ENCODE measurements at regions not wholly inside any gene's neighbourhood (a gene's known extent, or its start where the extent isn't known, plus 50 kb on each side); places are given as distances from the start of the nearest gene placed in this dataset.

DNA sequence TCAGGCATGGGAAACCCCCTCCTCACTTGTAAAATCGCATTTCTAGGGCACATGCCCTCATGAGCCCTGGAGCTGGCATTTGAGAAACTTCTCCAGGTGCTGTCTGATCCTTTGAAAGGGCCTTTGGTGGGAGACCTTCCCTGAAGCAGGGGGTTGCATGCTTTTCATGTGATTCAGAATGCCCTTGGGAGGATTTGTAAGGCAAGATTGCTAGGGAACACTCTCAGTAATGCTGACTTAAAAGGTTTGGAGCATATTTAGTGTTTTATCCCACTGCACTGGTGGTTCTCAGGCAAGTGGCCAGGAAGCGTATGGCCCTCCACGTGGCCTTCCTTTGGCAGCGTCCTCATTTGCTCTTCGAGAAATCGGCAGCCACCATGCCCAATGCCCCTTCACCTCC is 164.1 kb downstream of the ARRDC4 start:
- Histone ChIP-seq H3K4me3 (no peak overlapping the region), H3K27ac (no peak overlapping the region), H3K4me1 (no peaks in the 10 kb centered on the region), H3K9me3 (no peaks in the 10 kb centered on the region), H3K27me3 (no peaks in the 10 kb centered on the region), H3K36me3 (no peaks in the 10 kb centered on the region)
- FAIRE-seq (no peak), DNase-seq (no peak), ATAC-seq (no peak)
- TF ChIP-seq, protein P1, sequence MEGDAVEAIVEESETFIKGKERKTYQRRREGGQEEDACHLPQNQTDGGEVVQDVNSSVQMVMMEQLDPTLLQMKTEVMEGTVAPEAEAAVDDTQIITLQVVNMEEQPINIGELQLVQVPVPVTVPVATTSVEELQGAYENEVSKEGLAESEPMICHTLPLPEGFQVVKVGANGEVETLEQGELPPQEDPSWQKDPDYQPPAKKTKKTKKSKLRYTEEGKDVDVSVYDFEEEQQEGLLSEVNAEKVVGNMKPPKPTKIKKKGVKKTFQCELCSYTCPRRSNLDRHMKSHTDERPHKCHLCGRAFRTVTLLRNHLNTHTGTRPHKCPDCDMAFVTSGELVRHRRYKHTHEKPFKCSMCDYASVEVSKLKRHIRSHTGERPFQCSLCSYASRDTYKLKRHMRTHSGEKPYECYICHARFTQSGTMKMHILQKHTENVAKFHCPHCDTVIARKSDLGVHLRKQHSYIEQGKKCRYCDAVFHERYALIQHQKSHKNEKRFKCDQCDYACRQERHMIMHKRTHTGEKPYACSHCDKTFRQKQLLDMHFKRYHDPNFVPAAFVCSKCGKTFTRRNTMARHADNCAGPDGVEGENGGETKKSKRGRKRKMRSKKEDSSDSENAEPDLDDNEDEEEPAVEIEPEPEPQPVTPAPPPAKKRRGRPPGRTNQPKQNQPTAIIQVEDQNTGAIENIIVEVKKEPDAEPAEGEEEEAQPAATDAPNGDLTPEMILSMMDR (IDR thresholded peaks at IDR 0.05): no peak
- intact Hi-C loops (cut with DNase I): no loop called here
- WGBS, 2 donors: 68 to 75% methylated on average over 6 of the region's 6 CpGs

DNA sequence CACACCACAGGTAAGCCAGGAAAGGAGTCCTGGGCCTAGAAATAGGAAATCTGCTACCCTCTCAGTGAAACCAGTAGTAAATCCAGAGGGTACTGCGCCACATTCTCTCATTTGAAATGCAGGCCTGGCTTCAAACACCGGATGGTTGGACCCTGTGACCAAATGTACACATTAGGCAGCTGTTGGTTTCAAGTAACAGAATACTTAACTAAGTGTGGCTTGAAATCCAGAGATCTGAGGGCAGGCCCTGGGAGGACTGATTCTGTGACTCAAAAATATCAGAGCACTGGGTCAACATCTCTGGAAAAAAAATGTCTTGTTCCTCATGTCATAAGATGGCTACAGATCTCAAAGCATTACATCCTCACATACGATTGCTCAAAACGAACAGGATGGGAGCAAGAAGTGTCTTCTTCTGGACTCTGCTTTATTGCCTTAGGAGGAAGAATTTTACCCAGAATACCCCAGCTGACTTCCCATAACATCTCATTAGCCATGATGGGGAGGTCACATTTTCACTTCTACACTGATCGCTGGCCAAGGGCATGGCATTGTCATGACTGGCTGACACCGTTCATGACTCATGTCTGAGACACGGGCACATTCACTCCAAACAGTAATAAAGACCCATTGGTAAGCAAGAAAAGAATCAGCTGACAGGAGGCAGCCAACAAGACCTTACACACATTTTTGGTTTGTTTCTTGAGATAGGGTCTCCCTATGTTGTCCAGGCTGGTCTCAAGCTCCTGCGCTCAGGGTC is 166.0 kb downstream of the ARRDC4 start:
- WGBS, 2 donors: 65 to 80% methylated on average over 8 of the region's 8 CpGs
- intact Hi-C loops (cut with DNase I): no loop called here
- H3K27me3 ChIP-seq: no peaks in the 10 kb centered on the region
- FAIRE-seq (no peak), DNase-seq (no peak), ATAC-seq (no peak)
- H3K9me3 ChIP-seq: no peaks in the 10 kb centered on the region
- no peak overlapping the region for H3K27ac ChIP-seq
- no peaks in the 10 kb centered on the region for H3K4me1 ChIP-seq
- no peak overlapping the region for H3K4me3 ChIP-seq
- no peaks in the 10 kb centered on the region for H3K36me3 ChIP-seq
- TF ChIP-seq, protein P1 (IDR thresholded peaks at IDR 0.05): no peak

GRCh38 chr15:98127586-98127985 is 167.1 kb downstream of the ARRDC4 start:
- FAIRE-seq: no peak

GRCh38 chr15:98131924-98132323 is 171.4 kb downstream of the ARRDC4 start:
- FAIRE-seq: no peak
- H3K27ac ChIP-seq: no peak overlapping the region
- TF ChIP-seq, protein P1 (IDR thresholded peaks at IDR 0.05): no peak
- DNase-seq: no peak
- no peaks in the 10 kb centered on the region for H3K9me3 ChIP-seq
- no peak overlapping the region for H3K4me3 ChIP-seq
- intact Hi-C loops (cut with DNase I): no loop called here
- ATAC-seq: no peak
- 31 to 46% methylated on average over 4 of the region's 4 CpGs for WGBS, 2 donors
- H3K4me1 ChIP-seq: no peaks in the 10 kb centered on the region
- peaks cover 0 to 5% (median 0%) of the 10 kb centered on the region in 4 donors for H3K27me3 ChIP-seq
- H3K36me3 ChIP-seq: no peaks in the 10 kb centered on the region

More at GRCh38 chr15:98127586-98127985, 167.1 kb downstream of the ARRDC4 start:
- WGBS, 2 donors: 33 to 56% methylated on average over 5 of the region's 5 CpGs
- TF ChIP-seq, protein P1 (IDR thresholded peaks at IDR 0.05): no peak
- Histone ChIP-seq H3K27ac (no peak overlapping the region), H3K27me3 (no peaks in the 10 kb centered on the region), H3K9me3 (no peaks in the 10 kb centered on the region), H3K36me3 (no peaks in the 10 kb centered on the region), H3K4me1 (no peaks in the 10 kb centered on the region), H3K4me3 (no peak overlapping the region)
- no peak for ATAC-seq
- DNase-seq: no peak
- intact Hi-C loops (cut with DNase I): no loop called here

DNA sequence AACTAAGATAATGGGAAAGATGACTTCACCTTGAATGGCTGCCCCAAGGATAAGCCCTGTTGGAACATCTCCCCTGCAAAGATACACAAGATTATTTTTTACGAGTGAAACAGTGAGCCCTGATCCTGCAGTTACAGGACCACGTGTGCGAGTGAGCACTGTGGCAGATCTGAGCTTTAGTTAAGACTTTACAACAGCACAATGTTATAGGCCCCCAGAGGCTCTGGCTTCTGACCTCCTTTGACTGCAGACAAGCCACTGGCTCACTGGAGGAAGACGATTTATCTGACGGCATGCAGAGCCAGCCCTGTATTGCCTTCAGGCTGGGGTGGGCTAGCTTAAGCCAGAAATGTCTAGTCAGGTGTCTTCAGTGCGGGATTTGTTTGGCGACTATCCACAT is 174.4 kb downstream of the ARRDC4 start:
- TF ChIP-seq, protein P1 (IDR thresholded peaks at IDR 0.05): no peak
- ATAC-seq (no peak), FAIRE-seq (no peak), DNase-seq (no peak)
- Histone ChIP-seq H3K4me1 (no peaks in the 10 kb centered on the region), H3K9me3 (no peaks in the 10 kb centered on the region), H3K4me3 (no peak overlapping the region), H3K36me3 (no peaks in the 10 kb centered on the region), H3K27me3 (peaks cover 0 to 5% (median 0%) of the 10 kb centered on the region in 4 donors), H3K27ac (no peak overlapping the region)
- intact Hi-C loops (cut with DNase I): no loop called here
- 57 to 69% methylated on average over 7 of the region's 7 CpGs for WGBS, 2 donors
